Testis (tissue), 2 donors: ENCODE measurements at regions not wholly inside any gene's neighbourhood (a gene's known extent, or its start where the extent isn't known, plus 50 kb on each side); places are given as distances from the start of the nearest gene placed in this dataset.

Experiments used
- DNase-seq: peaks from one replicate; pipeline ENCODE4 v3.0.0-alpha.2; 2019
- H3K27ac ChIP-seq, 2 donors: fragments of 200-600 bp; sonication (generic); one replicate each; pipeline ENCODE4 v1.5.1; 2019
- H3K27me3 ChIP-seq: fragments of 200-600 bp; sonication (generic); one replicate; pipeline ENCODE4 v1.5.1; 2019
- H3K36me3 ChIP-seq: fragments of 200-600 bp; sonication (generic); one replicate; pipeline ENCODE4 v1.5.1; 2017; ENCODE audit warnings: low read depth; ENCODE audit errors: missing control alignments
- H3K4me1 ChIP-seq: fragments of 200-600 bp; sonication (generic); one replicate; pipeline ENCODE4 v1.5.1; 2019
- H3K4me3 ChIP-seq, 2 donors: fragments of 200-600 bp; sonication (generic); one replicate each; pipeline ENCODE4 v1.5.1; 2017 to 2019
- H3K9me3 ChIP-seq: fragments of 200-600 bp; sonication (generic); one replicate; pipeline ENCODE4 v1.5.1; 2017
- CTCF ChIP-seq, 3 experiments: fragments of 450-650 bp in 2 of 3; fragments of 200-600 bp in 1 of 3; sonication (generic) in 1 of 3; IDR thresholded peaks; one replicate each; pipeline ENCODE4 v1.5.1; 2016 to 2019; ENCODE audit warnings: antibody characterized with exemption in 3 of 3, mild to moderate bottlenecking in 2 of 3, moderate library complexity in 1 of 3
- POLR2A ChIP-seq: fragments of 450-650 bp; IDR thresholded peaks from one replicate; pipeline ENCODE4 v1.6.1; 2017; ENCODE audit warnings: antibody characterized with exemption, mild to moderate bottlenecking, moderate library complexity
- WGBS, 2 donors: methylation state at CpG; one replicate each; pipeline ENCODE4 v1.1.5; 2018; 5-methylcytosine and 5-hydroxymethylcytosine counted together
- intact Hi-C: fragments of 100-400 bp; cut with DNase I; formaldehyde crosslinking; loops from one replicate; pipeline ENCODE4 v1.15.1; 2023; ENCODE audit warnings: low total_unique reads

- no peaks in the 10 kb centered on the region for H3K36me3 ChIP-seq
- H3K27ac ChIP-seq = no peak overlapping the region
- no peaks in the 10 kb centered on the region for H3K4me1 ChIP-seq
- no peak overlapping the region for H3K4me3 ChIP-seq
- H3K9me3 ChIP-seq = no peaks in the 10 kb centered on the region
- DNase-seq = no peak
- intact Hi-C loops = no loop called here
- TF ChIP-seq POLR2A = no peak
- TF ChIP-seq CTCF (IDR thresholded peaks at IDR 0.05) = no peak
- WGBS, 2 donors = 78 to 85% methylated on average over 3 of the region's 3 CpGs
- no peaks in the 10 kb centered on the region for H3K27me3 ChIP-seq
These were observed 470.9 kb downstream of the MBD2 start for GRCh38 chr18:53753601-53754000.

GRCh38 chr18:53752781-53753367 lies 471.6 kb downstream of the MBD2 start:
- no peak overlapping the region for H3K27ac ChIP-seq
- TF ChIP-seq POLR2A (no peak), CTCF (IDR thresholded peaks at IDR 0.05) (no peak)
- no peaks in the 10 kb centered on the region for H3K36me3 ChIP-seq
- no peak for DNase-seq
- intact Hi-C loops = no loop called here
- H3K4me3 ChIP-seq = no peak overlapping the region
- H3K4me1 ChIP-seq = no peaks in the 10 kb centered on the region
- H3K9me3 ChIP-seq = no peaks in the 10 kb centered on the region
- 54 to 63% methylated on average over 5 of the region's 5 CpGs for WGBS, 2 donors
- H3K27me3 ChIP-seq = no peaks in the 10 kb centered on the region

GRCh38 chr18:53749766-53750165 lies 474.7 kb downstream of the MBD2 start:
- DNase-seq = no peak
- TF ChIP-seq CTCF (IDR thresholded peaks at IDR 0.05) (no peak), POLR2A (no peak)
- 82 to 93% methylated on average over 5 of the region's 5 CpGs for WGBS, 2 donors

GRCh38 chr18:53747663-53748160 lies 476.8 kb downstream of the MBD2 start:
- no peak for DNase-seq
- H3K27ac ChIP-seq = no peak overlapping the region
- intact Hi-C loops = no loop called here
- no peaks in the 10 kb centered on the region for H3K27me3 ChIP-seq
- TF ChIP-seq CTCF (IDR thresholded peaks at IDR 0.05) (no peak), POLR2A (no peak)
- no peaks in the 10 kb centered on the region for H3K36me3 ChIP-seq
- H3K4me3 ChIP-seq = no peak overlapping the region
- H3K9me3 ChIP-seq = no peaks in the 10 kb centered on the region
- no peaks in the 10 kb centered on the region for H3K4me1 ChIP-seq

More at GRCh38 chr18:53749766-53750165, 474.7 kb downstream of the MBD2 start:
- no peak overlapping the region for H3K4me3 ChIP-seq
- no peaks in the 10 kb centered on the region for H3K4me1 ChIP-seq
- no peaks in the 10 kb centered on the region for H3K27me3 ChIP-seq
- no peaks in the 10 kb centered on the region for H3K36me3 ChIP-seq
- intact Hi-C loops = no loop called here
- no peaks in the 10 kb centered on the region for H3K9me3 ChIP-seq
- no peak overlapping the region for H3K27ac ChIP-seq

GRCh38 chr18:53747210-53747609 lies 477.3 kb downstream of the MBD2 start:
- intact Hi-C loops = no loop called here
- 79 to 86% methylated on average over 2 of the region's 2 CpGs for WGBS, 2 donors
- Histone ChIP-seq H3K4me1 (no peaks in the 10 kb centered on the region), H3K36me3 (no peaks in the 10 kb centered on the region), H3K4me3 (no peak overlapping the region), H3K27ac (no peak overlapping the region), H3K27me3 (no peaks in the 10 kb centered on the region), H3K9me3 (no peaks in the 10 kb centered on the region)
- TF ChIP-seq POLR2A = no peak
- TF ChIP-seq CTCF (IDR thresholded peaks at IDR 0.05) = no peak
- DNase-seq = no peak
